Endothelial cell of umbilical vein (primary cell): ENCODE measurements at regions not wholly inside any gene's neighbourhood (a gene's known extent, or its start where the extent isn't known, plus 50 kb on each side); places are given as distances from the start of the nearest gene placed in this dataset.

Experiments used
- BruUV-seq: library from RNA; stranded (reverse); fragments of 400-500 nt; replicated peaks from 2 replicates; lab custom pipeline; 2021; lab: Mats Ljungman, UMichigan
- CTCF ChIA-PET: fragments of 300-600, 350-600 bp; sonication (Branson Sonifier 250); formaldehyde crosslinking; loops from one replicate; lab custom pipeline; 2021; ENCODE audit warnings: antibody characterized with exemption, inconsistent platforms; lab: Charles Lee
- POLR2A ChIA-PET: fragments of 300-600, 350-600 bp; sonication (Branson Sonifier 250); formaldehyde crosslinking; loops from one replicate; lab custom pipeline; 2021; ENCODE audit warnings: antibody characterized with exemption, inconsistent platforms; lab: Charles Lee
- DNase-seq: peaks from one replicate; pipeline ENCODE4 v3.0.0-alpha.2; 2011; ENCODE audit warnings: low read depth, low spot score
- FAIRE-seq: peaks from 2 replicates; lab custom pipeline; 2011; peaks lifted over from hg19 to GRCh38; lab: Jason Lieb, UNC
- H2AFZ ChIP-seq: 2 replicates; pipeline ENCODE4 v1.6.0; 2012; ENCODE audit warnings: low read depth, low read length, control low read depth, inconsistent platforms
- H3K27ac ChIP-seq: 2 replicates; pipeline ENCODE4 v1.5.1; 2011; ENCODE audit warnings: low read depth, mild to moderate bottlenecking, control low read depth, low read length, moderate library complexity; ENCODE audit not compliant: insufficient read depth
- H3K27me3 ChIP-seq, 2 experiments: 2 replicates each; pipeline versions ENCODE4 v1.6.0 to v1.6.1; 2011; ENCODE audit warnings: low read length in 2 of 2, mixed read lengths in 1 of 2; ENCODE audit not compliant: control insufficient read depth in 2 of 2, insufficient read depth in 2 of 2
- H3K36me3 ChIP-seq, 2 experiments: 2 replicates in 1 of 2; 3 replicates in 1 of 2; pipeline ENCODE4 v1.5.1; 2011; ENCODE audit warnings: low read length in 2 of 2, mild to moderate bottlenecking in 1 of 2, moderate library complexity in 1 of 2; ENCODE audit not compliant: control insufficient read depth in 2 of 2, insufficient read depth in 2 of 2; ENCODE audit errors: extremely low read depth in 1 of 2
- H3K4me1 ChIP-seq: 3 replicates; pipeline ENCODE4 v1.5.1; 2011; ENCODE audit warnings: mild to moderate bottlenecking, low read length; ENCODE audit not compliant: control insufficient read depth, insufficient read depth; ENCODE audit errors: extremely low read depth
- H3K4me2 ChIP-seq: 2 replicates; pipeline ENCODE4 v1.6.1; 2011; ENCODE audit warnings: low read length, control low read depth, mixed read lengths; ENCODE audit not compliant: insufficient read depth
- H3K4me3 ChIP-seq, 3 experiments: fragments of 200-600 bp in 1 of 3; sonication (generic), shearing (Covaris generic) in 1 of 3; replicated peaks in 1 of 3; 2 replicates each; pipeline ENCODE4 v1.5.1; 2011 to 2016; ENCODE audit warnings: control low read depth in 3 of 3, low read length in 3 of 3, mild to moderate bottlenecking in 2 of 3, inconsistent platforms in 1 of 3, low read depth in 1 of 3, moderate library complexity in 1 of 3; ENCODE audit not compliant: insufficient read depth in 1 of 3
- H3K79me2 ChIP-seq: 2 replicates; pipeline ENCODE4 v1.6.0; 2012; ENCODE audit warnings: low read length, inconsistent platforms; ENCODE audit not compliant: control insufficient read depth, insufficient read depth
- H3K9ac ChIP-seq: replicated peaks from 2 replicates; pipeline ENCODE3; 2011; ENCODE audit warnings: low read length, control low read depth; ENCODE audit not compliant: insufficient read depth; ENCODE audit errors: extremely low read depth
- H3K9me1 ChIP-seq: replicated peaks from 3 replicates; pipeline ENCODE4 v1.6.0; 2011; ENCODE audit warnings: mild to moderate bottlenecking, low read length; ENCODE audit not compliant: control insufficient read depth, insufficient read depth; ENCODE audit errors: extremely low read depth
- H3K9me3 ChIP-seq: replicated peaks from 2 replicates; pipeline ENCODE4 v1.5.1; 2012; ENCODE audit warnings: low read length, inconsistent platforms; ENCODE audit not compliant: control insufficient read depth, insufficient read depth
- H4K20me1 ChIP-seq: replicated peaks from 2 replicates; pipeline ENCODE3; 2011; ENCODE audit warnings: mild to moderate bottlenecking, low read length; ENCODE audit not compliant: control insufficient read depth, insufficient read depth; ENCODE audit errors: extremely low read depth
- CTCF ChIP-seq, 2 donors: IDR thresholded peaks; 1 replicate in 1 of 2; 2 replicates in 1 of 2; pipeline ENCODE4 v1.5.1; 2011; ENCODE audit warnings: low read length in 2 of 2, mild to moderate bottlenecking in 2 of 2, moderate library complexity in 2 of 2, control low read depth in 1 of 2, inconsistent platforms in 1 of 2, low read depth in 1 of 2; ENCODE audit not compliant: insufficient read depth in 1 of 2; ENCODE audit errors: extremely low read depth in 1 of 2
- EZH2 ChIP-seq: IDR thresholded peaks from 2 replicates; pipeline ENCODE4 v1.6.1; 2012; ENCODE audit warnings: borderline replicate concordance, low read depth, mild to moderate bottlenecking, moderate library complexity, low read length, inconsistent platforms; ENCODE audit not compliant: severe bottlenecking
- FOS ChIP-seq: IDR thresholded peaks from 2 replicates; pipeline ENCODE4 v1.6.1; 2011; ENCODE audit warnings: mild to moderate bottlenecking, low read length, moderate library complexity, borderline replicate concordance; ENCODE audit not compliant: insufficient read depth
- GATA2 ChIP-seq: IDR thresholded peaks from 2 replicates; pipeline ENCODE4 v1.7.0; 2011; ENCODE audit warnings: low read depth, mild to moderate bottlenecking, moderate library complexity, mixed read lengths, low read length; ENCODE audit not compliant: insufficient read length, insufficient read depth
- JUN ChIP-seq: IDR thresholded peaks from 2 replicates; pipeline ENCODE4 v1.6.1; 2011; ENCODE audit warnings: borderline replicate concordance, low read depth; ENCODE audit not compliant: insufficient read length, insufficient read depth
- MAX ChIP-seq: IDR thresholded peaks from 2 replicates; pipeline ENCODE4 v1.6.1; 2011; ENCODE audit not compliant: insufficient read depth, insufficient read length
- MYC ChIP-seq: IDR thresholded peaks from one replicate; pipeline ENCODE4 v1.6.1; 2011; ENCODE audit warnings: mild to moderate bottlenecking, low read depth, low read length
- POLR2A ChIP-seq: IDR thresholded peaks from 2 replicates; pipeline ENCODE4 v1.6.1; 2012; ENCODE audit warnings: low read depth, mild to moderate bottlenecking, control low read depth, low read length
- POLR2AphosphoS5 ChIP-seq: IDR thresholded peaks from 2 replicates; pipeline ENCODE4 v1.6.1; 2012; ENCODE audit warnings: low read depth, mild to moderate bottlenecking, control low read depth, low read length, moderate library complexity; ENCODE audit not compliant: insufficient read depth
- dilution Hi-C: fragments of 300-500 bp; cut with MboI; formaldehyde crosslinking; loops from one replicate; pipeline ENCODE4 v1.15.0; 2019; ENCODE audit warnings: low sequenced_read_pairs; ENCODE audit not compliant: extremely low pct_ligation_motif_present
- intact Hi-C: fragments of 100-400 bp; cut with micrococcal nuclease; formaldehyde crosslinking; loops from one replicate; pipeline ENCODE4 v1.10.0; 2022

GRCh38 chr4:187460016-187460415, 535.6 kb upstream of the ZFP42 start:
- H2AFZ ChIP-seq = no peak overlapping the region
- no TSS peak for BruUV-seq
- TF ChIP-seq FOS = no peak
- TF ChIP-seq MYC = no peak
- no peak for TF ChIP-seq JUN
- no peak for TF ChIP-seq POLR2A
- TF ChIP-seq EZH2 = no peak
- no peak for TF ChIP-seq GATA2
- TF ChIP-seq CTCF (IDR thresholded peaks at IDR 0.05; ENCODE audit: extremely low read depth in 1 of 2, insufficient read depth in 1 of 2, low read depth in 1 of 2, low read length in 2 of 2) = no peak
- TF ChIP-seq POLR2AphosphoS5 = no peak
- TF ChIP-seq MAX = no peak
- intact Hi-C loops (no loop called here), dilution Hi-C loops (no loop called here)
- no peak overlapping the region for H3K9ac ChIP-seq
- no peak overlapping the region for H3K4me2 ChIP-seq
- CTCF ChIA-PET = no interaction called here
- no peak overlapping the region for H3K27ac ChIP-seq
- no peaks in the 10 kb centered on the region for H4K20me1 ChIP-seq
- no peaks in the 10 kb centered on the region for H3K9me1 ChIP-seq
- H3K27me3 ChIP-seq = no peaks in the 10 kb centered on the region
- POLR2A ChIA-PET = no interaction called here
- peaks cover 3% of the 10 kb centered on the region for H3K9me3 ChIP-seq
- no peaks in the 10 kb centered on the region for H3K4me1 ChIP-seq
- FAIRE-seq (no peak), DNase-seq (no peak)
- no peaks in the 10 kb centered on the region for H3K79me2 ChIP-seq
- H3K36me3 ChIP-seq = no peaks in the 10 kb centered on the region
- H3K4me3 ChIP-seq = no peak overlapping the region
